HUES64 (cell line): ENCODE measurements at regions not wholly inside any gene's neighbourhood (a gene's known extent, or its start where the extent isn't known, plus 50 kb on each side); places are given as distances from the start of the nearest gene placed in this dataset.

Experiments used
- H3K27ac ChIP-seq: 2 replicates; pipeline ENCODE4 v1.7.0; 2013; ENCODE audit warnings: low read depth, low read length, inconsistent platforms
- H3K27me3 ChIP-seq: 2 replicates; pipeline ENCODE4 v1.6.1; 2013; ENCODE audit warnings: mild to moderate bottlenecking, low read length; ENCODE audit not compliant: insufficient read depth
- H3K36me3 ChIP-seq: 2 replicates; pipeline ENCODE4 v1.6.1; 2013; ENCODE audit warnings: mild to moderate bottlenecking, low read length; ENCODE audit not compliant: insufficient read depth
- H3K4me1 ChIP-seq: 2 replicates; pipeline ENCODE4 v1.6.1; 2013; ENCODE audit warnings: mild to moderate bottlenecking, low read length, moderate library complexity; ENCODE audit not compliant: insufficient read depth
- H3K4me3 ChIP-seq: 2 replicates; pipeline ENCODE4 v1.5.1; 2013; ENCODE audit warnings: mild to moderate bottlenecking, low read length, moderate library complexity
- H3K9ac ChIP-seq: 2 replicates; pipeline ENCODE4 v1.6.1; 2013; ENCODE audit warnings: mild to moderate bottlenecking, low read depth, low read length
- H3K9me3 ChIP-seq: 2 replicates; pipeline ENCODE4 v1.6.1; 2013; ENCODE audit warnings: low read depth, low read length; ENCODE audit not compliant: insufficient read depth
- WGBS: fragments of 150-250, 120-280 bp; methylation state at CpG from one replicate; pipeline ENCODE4 v1.1.7; 2013; ENCODE audit warnings: missing lambda C conversion rate; 5-methylcytosine and 5-hydroxymethylcytosine counted together

GRCh38 chr5:15021266-15022046 lies 149.9 kb upstream of the ANKH start:
- H3K9me3 ChIP-seq = no peaks in the 10 kb centered on the region

GRCh38 chr5:15020736-15021135 lies 149.2 kb upstream of the ANKH start:
- peaks cover 2% of the 10 kb centered on the region for H3K4me1 ChIP-seq
- H3K9ac ChIP-seq = no peak overlapping the region
- no peaks in the 10 kb centered on the region for H3K36me3 ChIP-seq
- 84% methylated on average over 2 of the region's 3 CpGs for WGBS
- H3K4me3 ChIP-seq = no peak overlapping the region
- no peak overlapping the region for H3K27ac ChIP-seq
- H3K9me3 ChIP-seq = no peaks in the 10 kb centered on the region
- peaks cover 6% of the 10 kb centered on the region; the same call in 1 of the 2 replicates for H3K27me3 ChIP-seq

More at GRCh38 chr5:15021266-15022046, 149.9 kb upstream of the ANKH start:
- H3K4me3 ChIP-seq = no peak overlapping the region
- no peak overlapping the region for H3K9ac ChIP-seq
- H3K4me1 ChIP-seq = peaks cover 9% of the 10 kb centered on the region
- H3K36me3 ChIP-seq = no peaks in the 10 kb centered on the region
- WGBS = 95% methylated on average over 8 of the region's 8 CpGs
- H3K27me3 ChIP-seq = peaks cover 8% of the 10 kb centered on the region; the same call in 1 of the 2 replicates
- no peak overlapping the region for H3K27ac ChIP-seq

GRCh38 chr5:15014809-15015208 lies 143.2 kb upstream of the ANKH start:
- H3K9me3 ChIP-seq = no peaks in the 10 kb centered on the region
- H3K36me3 ChIP-seq = no peaks in the 10 kb centered on the region
- no peak overlapping the region for H3K4me3 ChIP-seq
- no peaks in the 10 kb centered on the region for H3K27me3 ChIP-seq
- H3K4me1 ChIP-seq = no peaks in the 10 kb centered on the region
- 85% methylated on average over 2 of the region's 3 CpGs for WGBS
- H3K27ac ChIP-seq = no peak overlapping the region
- no peak overlapping the region for H3K9ac ChIP-seq

- H3K27ac ChIP-seq = no peak overlapping the region
Measured at GRCh38 chr5:15013654-15014463, 142.3 kb upstream of the ANKH start.

GRCh38 chr5:15012061-15012460 lies 140.5 kb upstream of the ANKH start:
- Histone ChIP-seq H3K4me3 (no peak overlapping the region), H3K9me3 (no peaks in the 10 kb centered on the region), H3K4me1 (peaks cover 10% of the 10 kb centered on the region)

More at GRCh38 chr5:15013654-15014463, 142.3 kb upstream of the ANKH start:
- Histone ChIP-seq H3K4me1 (peaks cover 7% of the 10 kb centered on the region), H3K4me3 (no peak overlapping the region), H3K9ac (no peak overlapping the region), H3K27me3 (no peaks in the 10 kb centered on the region), H3K36me3 (no peaks in the 10 kb centered on the region), H3K9me3 (no peaks in the 10 kb centered on the region)
- 59% methylated on average over 3 of the region's 3 CpGs for WGBS

GRCh38 chr5:15010936-15011335 lies 139.4 kb upstream of the ANKH start:
- Histone ChIP-seq H3K9ac (no peak overlapping the region), H3K27ac (no peak overlapping the region), H3K36me3 (no peaks in the 10 kb centered on the region), H3K4me1 (peaks cover 10% of the 10 kb centered on the region), H3K27me3 (no peaks in the 10 kb centered on the region), H3K4me3 (no peak overlapping the region), H3K9me3 (no peaks in the 10 kb centered on the region)
- WGBS = 85% methylated on average over 4 of the region's 4 CpGs

More at GRCh38 chr5:15012061-15012460, 140.5 kb upstream of the ANKH start:
- no peak overlapping the region for H3K27ac ChIP-seq
- H3K36me3 ChIP-seq = no peaks in the 10 kb centered on the region
- no peak overlapping the region for H3K9ac ChIP-seq
- no peaks in the 10 kb centered on the region for H3K27me3 ChIP-seq

GRCh38 chr5:15009420-15009819 lies 137.8 kb upstream of the ANKH start:
- H3K27ac ChIP-seq = no peak overlapping the region
- WGBS = 78% methylated on average over 3 of the region's 3 CpGs
- H3K36me3 ChIP-seq = no peaks in the 10 kb centered on the region
- H3K4me1 ChIP-seq = peaks cover 10% of the 10 kb centered on the region
- H3K9ac ChIP-seq = no peak overlapping the region
- no peaks in the 10 kb centered on the region for H3K9me3 ChIP-seq
- no peaks in the 10 kb centered on the region for H3K27me3 ChIP-seq
- no peak overlapping the region for H3K4me3 ChIP-seq

- Histone ChIP-seq H3K27ac (no peak overlapping the region), H3K9me3 (no peaks in the 10 kb centered on the region), H3K36me3 (no peaks in the 10 kb centered on the region), H3K9ac (no peak overlapping the region), H3K27me3 (no peaks in the 10 kb centered on the region), H3K4me3 (no peak overlapping the region), H3K4me1 (peaks cover 10% of the 10 kb centered on the region)
- 85% methylated on average over 5 of the region's 5 CpGs for WGBS
Measured at GRCh38 chr5:15008921-15009320, 137.3 kb upstream of the ANKH start.

GRCh38 chr5:15008476-15008875 lies 136.9 kb upstream of the ANKH start:
- H3K27me3 ChIP-seq = no peaks in the 10 kb centered on the region
- no peak overlapping the region for H3K27ac ChIP-seq
- no peak overlapping the region for H3K4me3 ChIP-seq
- H3K9me3 ChIP-seq = no peaks in the 10 kb centered on the region
- peaks cover 10% of the 10 kb centered on the region for H3K4me1 ChIP-seq
- WGBS = 81% methylated on average over 8 of the region's 8 CpGs
- H3K36me3 ChIP-seq = no peaks in the 10 kb centered on the region
- no peak overlapping the region for H3K9ac ChIP-seq

- Histone ChIP-seq H3K27me3 (no peaks in the 10 kb centered on the region), H3K27ac (no peak overlapping the region), H3K36me3 (no peaks in the 10 kb centered on the region), H3K9me3 (no peaks in the 10 kb centered on the region), H3K4me1 (peaks cover 10% of the 10 kb centered on the region), H3K4me3 (no peak overlapping the region), H3K9ac (no peak overlapping the region)
- WGBS = 96% methylated on average over 4 of the region's 4 CpGs
Measured at GRCh38 chr5:15007646-15008045, 136.1 kb upstream of the ANKH start.

- no peaks in the 10 kb centered on the region for H3K36me3 ChIP-seq
- no peaks in the 10 kb centered on the region for H3K27me3 ChIP-seq
- H3K4me1 ChIP-seq = peaks cover 8% of the 10 kb centered on the region
- H3K9ac ChIP-seq = no peak overlapping the region
- H3K4me3 ChIP-seq = no peak overlapping the region
- H3K27ac ChIP-seq = no peak overlapping the region
- H3K9me3 ChIP-seq = no peaks in the 10 kb centered on the region
Measured at GRCh38 chr5:15004506-15004905, 132.9 kb upstream of the ANKH start.
